HFF-Myc (cell line): ENCODE measurements at regions not wholly inside any gene's neighbourhood (a gene's known extent, or its start where the extent isn't known, plus 50 kb on each side); places are given as distances from the start of the nearest gene placed in this dataset.
"Not testable (repeated sequence)": the region's sequence is repeated elsewhere in the genome, so short reads cannot be mapped to it uniquely, and the experiment has no call there.

Source experiments
- DNase-seq: peaks from one replicate; pipeline ENCODE4 v3.0.0-alpha.2; 2011; ENCODE audit warnings: low read depth; ENCODE audit errors: extremely low read depth
- H3K4me3 ChIP-seq: replicated peaks from 2 replicates; pipeline ENCODE4 v1.5.1; 2011; ENCODE audit warnings: low read depth, mild to moderate bottlenecking, control low read depth, low read length
- TF ChIP-seq, protein P1 (sequence below): IDR thresholded peaks from 2 replicates; pipeline ENCODE4 v1.5.1; 2012; ENCODE audit warnings: mild to moderate bottlenecking, low read depth, low read length, control low read depth; ENCODE audit errors: missing control alignments

DNA sequence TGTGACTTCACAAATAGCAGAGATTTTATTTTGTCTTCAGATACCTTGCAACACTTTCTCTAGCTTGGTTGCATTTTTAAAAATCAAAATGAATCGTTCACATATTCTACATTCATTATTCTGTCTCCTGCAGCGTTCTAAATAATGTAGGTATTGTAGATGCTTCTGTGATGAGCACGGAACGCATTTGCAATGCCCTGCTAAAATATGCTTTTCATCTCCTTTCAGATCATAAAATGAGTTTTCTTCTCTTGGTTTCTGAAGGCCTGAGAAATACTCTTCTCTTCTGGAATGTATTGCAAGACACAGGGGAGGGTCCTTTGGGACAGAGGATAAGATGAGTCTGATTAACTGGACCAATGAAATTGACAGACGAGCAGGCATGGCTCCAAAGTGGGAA is 390.7 kb downstream of the PREX1 start:
- TF ChIP-seq, protein P1, sequence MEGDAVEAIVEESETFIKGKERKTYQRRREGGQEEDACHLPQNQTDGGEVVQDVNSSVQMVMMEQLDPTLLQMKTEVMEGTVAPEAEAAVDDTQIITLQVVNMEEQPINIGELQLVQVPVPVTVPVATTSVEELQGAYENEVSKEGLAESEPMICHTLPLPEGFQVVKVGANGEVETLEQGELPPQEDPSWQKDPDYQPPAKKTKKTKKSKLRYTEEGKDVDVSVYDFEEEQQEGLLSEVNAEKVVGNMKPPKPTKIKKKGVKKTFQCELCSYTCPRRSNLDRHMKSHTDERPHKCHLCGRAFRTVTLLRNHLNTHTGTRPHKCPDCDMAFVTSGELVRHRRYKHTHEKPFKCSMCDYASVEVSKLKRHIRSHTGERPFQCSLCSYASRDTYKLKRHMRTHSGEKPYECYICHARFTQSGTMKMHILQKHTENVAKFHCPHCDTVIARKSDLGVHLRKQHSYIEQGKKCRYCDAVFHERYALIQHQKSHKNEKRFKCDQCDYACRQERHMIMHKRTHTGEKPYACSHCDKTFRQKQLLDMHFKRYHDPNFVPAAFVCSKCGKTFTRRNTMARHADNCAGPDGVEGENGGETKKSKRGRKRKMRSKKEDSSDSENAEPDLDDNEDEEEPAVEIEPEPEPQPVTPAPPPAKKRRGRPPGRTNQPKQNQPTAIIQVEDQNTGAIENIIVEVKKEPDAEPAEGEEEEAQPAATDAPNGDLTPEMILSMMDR: no peak
- DNase-seq: no peak
- H3K4me3 ChIP-seq: no peak overlapping the region

- DNase-seq, H3K4me3 ChIP-seq: not testable (repeated sequence)
Observed at GRCh38 chr20:48436609-48437008, 391.2 kb downstream of the PREX1 start.

DNA sequence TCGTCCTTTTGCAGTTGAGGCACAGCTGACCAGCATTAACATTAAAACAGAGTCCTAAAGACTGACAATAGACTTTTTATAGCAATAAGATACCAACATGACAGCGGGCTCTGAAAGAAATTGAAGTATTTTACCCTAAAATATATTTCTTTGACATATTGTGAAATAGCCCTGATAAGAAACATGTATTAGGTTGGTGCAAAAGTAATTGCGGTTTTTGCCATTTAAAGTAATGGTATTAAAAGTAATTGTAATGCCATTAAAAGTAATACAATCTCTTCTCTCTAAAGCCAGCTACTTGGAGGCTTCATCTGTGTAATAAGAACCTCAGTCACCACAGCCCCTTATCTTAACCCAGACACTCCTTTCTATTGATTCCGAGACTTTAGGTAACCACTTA is 394.6 kb downstream of the PREX1 start:
- TF ChIP-seq, protein P1: no peak

DNA sequence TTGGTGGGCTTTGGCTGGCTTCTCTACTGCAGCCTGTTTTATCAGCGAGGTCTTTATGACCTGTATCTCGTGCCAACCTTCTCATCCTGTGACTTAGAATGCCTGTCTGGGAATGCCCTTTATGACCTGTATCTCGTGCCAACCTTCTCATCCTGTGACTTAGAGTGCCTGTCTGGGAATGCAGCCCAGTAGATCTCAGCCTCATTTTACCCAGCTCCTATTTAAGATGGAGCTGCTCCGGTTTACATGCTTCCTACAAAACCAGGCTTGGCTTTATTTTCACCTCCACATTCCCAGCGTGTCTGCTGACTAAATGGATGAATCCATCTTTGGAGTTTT is 395.3 kb downstream of the PREX1 start:
- H3K4me3 ChIP-seq: no peak overlapping the region
- TF ChIP-seq, protein P1: no peak
- DNase-seq: no peak

More for the DNA sequence above, 394.6 kb downstream of the PREX1 start:
- DNase-seq: no peak
- no peak overlapping the region for H3K4me3 ChIP-seq

DNA sequence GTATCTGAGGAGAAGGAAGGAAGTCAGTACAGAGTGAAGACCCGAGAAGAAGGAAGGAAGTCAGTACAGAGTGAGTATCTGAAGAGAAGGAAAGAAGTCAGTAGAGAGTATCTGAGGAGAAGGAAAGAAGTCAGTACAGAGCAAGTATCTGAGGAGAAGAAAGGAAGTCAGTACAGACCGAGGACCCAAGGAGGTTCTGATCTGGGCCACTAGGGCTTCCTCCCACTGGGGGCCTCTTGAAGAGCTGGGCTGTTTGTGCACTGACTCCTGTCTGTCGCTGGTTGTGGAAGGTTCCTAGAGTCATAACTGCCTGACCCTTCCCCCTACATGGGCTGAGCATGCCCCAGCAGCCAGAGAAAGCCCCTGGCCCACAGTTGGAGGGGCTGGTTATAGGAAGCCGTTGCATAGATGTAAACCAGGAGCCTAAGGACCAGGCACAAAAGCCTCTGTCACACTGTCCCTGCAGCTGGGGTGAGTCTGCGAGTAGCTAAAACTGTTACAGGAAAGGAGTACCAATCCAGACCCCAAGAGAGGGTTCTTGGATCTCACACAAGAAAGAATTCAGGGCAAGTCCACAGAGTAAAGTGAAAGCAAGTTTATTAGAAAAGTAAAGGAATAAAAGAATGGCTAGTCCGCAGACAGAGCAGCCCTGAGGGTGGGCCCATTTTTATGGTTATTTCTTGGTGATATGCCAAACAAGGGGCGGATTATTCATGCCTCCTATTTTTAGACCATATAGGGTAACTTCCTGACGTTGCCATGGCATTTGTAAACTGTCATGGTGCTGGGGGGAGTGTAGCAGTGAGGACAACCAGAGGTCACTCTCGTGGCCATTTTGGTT is 395.9 kb downstream of the PREX1 start:
- H3K4me3 ChIP-seq: no peak overlapping the region
- TF ChIP-seq, protein P1: no peak
- no peak for DNase-seq

GRCh38 chr20:48426630-48427029 is 401.2 kb downstream of the PREX1 start:
- TF ChIP-seq, protein P1: no peak
- DNase-seq: no peak
- H3K4me3 ChIP-seq: no peak overlapping the region

DNA sequence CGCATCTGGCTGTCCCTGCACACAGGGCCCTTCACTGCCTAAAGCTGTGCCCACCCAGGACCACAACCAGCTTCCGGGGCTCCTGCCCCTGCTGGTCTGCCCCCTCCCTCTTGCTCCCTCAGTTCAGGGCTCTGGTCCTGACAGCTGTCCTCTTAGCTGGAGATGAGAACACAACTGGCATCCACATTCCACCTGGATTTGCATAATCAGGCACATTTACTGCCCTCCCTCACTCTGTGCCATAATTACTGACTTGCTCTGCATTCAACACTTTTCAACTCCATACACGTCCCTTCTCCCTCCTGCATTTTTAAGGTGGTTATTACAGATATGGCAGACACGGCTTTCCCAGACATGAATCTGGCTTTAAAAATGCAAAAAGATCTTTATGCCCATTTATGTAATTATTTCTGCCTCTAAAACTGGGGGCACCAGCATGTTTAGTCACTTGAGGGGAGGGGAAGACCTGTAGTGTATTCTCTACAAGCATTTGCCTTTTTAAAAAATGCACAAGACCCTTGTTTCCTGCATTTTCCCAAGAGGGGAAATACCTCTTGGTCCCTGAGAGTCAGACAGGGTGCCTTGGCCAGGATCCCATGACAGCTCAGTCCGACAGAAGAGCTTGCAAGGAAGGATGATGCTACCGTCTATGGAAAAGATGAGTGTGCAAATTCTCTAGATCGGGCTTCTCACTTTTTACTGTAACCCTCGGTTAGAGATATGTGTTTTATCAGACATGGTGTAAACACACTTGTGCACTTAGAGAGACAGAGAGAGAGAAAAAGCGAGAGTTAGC is 401.8 kb downstream of the PREX1 start:
- no peak for DNase-seq
- TF ChIP-seq, protein P1: no peak
- H3K4me3 ChIP-seq: no peak overlapping the region
